Stimulated activated naive CD8-positive, alpha-beta T cell treated with anti-CD3 and anti-CD28 coated beads, Interleukin-15, amount 100 ng/mL, for 72 hours (primary cell): ENCODE measurements at regions not wholly inside any gene's neighbourhood (a gene's known extent, or its start where the extent isn't known, plus 50 kb on each side); places are given as distances from the start of the nearest gene placed in this dataset.
A peak's percentile ranks its signal among the peaks of the same experiment; 100 is the strongest.

Source experiments
- ATAC-seq: fragments of 150-1000 bp; cut with Tn5 transposase; 2 replicates; pipeline ENCODE4 v1.10.0; 2021; ENCODE audit warnings: mild to moderate bottlenecking, moderate library complexity
- DNase-seq, 2 donors: peaks; one replicate each; pipeline ENCODE4 v3.0.0; 2021 to 2022
- H3K27ac Mint-ChIP-seq, 2 donors: one replicate each; pipeline ENCODE4 v1.8.0; 2022; ENCODE audit warnings: mild to moderate bottlenecking in 2 of 2, mixed read lengths in 2 of 2, moderate library complexity in 2 of 2
- H3K27me3 Mint-ChIP-seq: one replicate; pipeline ENCODE4 v1.8.0; 2022; ENCODE audit warnings: mixed read lengths
- H3K4me1 Mint-ChIP-seq: one replicate; pipeline ENCODE4 v1.8.0; 2022; ENCODE audit warnings: mild to moderate bottlenecking, mixed read lengths
- H3K4me3 Mint-ChIP-seq, 2 donors: one replicate each; pipeline ENCODE4 v1.8.0; 2022; ENCODE audit warnings: mild to moderate bottlenecking in 2 of 2, mixed read lengths in 2 of 2, moderate library complexity in 1 of 2
- H3K9me3 Mint-ChIP-seq, 2 donors: one replicate each; pipeline ENCODE4 v1.8.0; 2022; ENCODE audit warnings: mixed read lengths in 2 of 2

DNA sequence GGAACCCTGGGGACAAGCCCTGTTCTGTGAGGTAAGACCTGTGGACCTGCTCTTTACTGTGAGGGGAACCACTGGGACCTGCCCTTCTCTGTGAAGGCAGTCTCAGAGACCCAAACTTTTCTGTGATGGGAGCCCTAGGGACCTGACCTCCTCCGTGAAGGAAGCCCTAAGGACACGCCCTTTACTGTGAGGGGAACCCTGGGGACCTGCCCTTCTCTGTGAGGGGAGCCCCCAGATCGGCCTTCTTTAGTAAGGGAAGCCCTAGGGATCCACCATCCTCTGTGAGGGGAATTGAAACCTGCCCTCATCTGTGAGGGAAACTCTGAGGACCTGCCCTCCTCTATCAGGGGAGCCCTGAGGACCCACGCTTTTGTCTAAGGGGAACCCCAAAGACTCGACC is 343.5 kb downstream of the UQCRFS1 start:
- DNase-seq (no peak), ATAC-seq (peak; percentile 67)
- Mint-ChIP-seq H3K4me1 (no peaks in the 10 kb centered on the region), H3K4me3 (no peak overlapping the region), H3K27me3 (no peaks in the 10 kb centered on the region), H3K27ac (no peak overlapping the region), H3K9me3 (peaks cover 0 to 5% of the 10 kb centered on the region in 2 donors)

DNA sequence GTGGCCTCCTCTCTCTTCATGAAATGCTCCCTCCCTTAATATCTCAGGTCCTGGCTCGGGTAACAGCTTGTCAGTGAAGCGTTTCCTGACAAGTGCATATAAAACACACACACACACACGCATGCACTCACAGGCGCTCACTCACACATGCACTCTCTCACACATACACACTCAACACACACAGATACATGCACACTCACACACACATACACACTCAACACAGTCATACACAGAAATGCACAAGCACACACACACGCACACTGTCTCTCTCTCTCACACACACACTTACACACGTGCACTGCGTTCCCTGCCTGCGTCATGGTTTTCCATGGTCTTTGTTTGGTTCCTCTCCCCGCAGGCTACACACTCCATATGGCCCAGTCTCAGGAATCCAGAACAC is 344.1 kb downstream of the UQCRFS1 start:
- Mint-ChIP-seq H3K27ac (no peak overlapping the region), H3K4me1 (no peaks in the 10 kb centered on the region), H3K27me3 (no peaks in the 10 kb centered on the region), H3K9me3 (peaks cover 0 to 5% of the 10 kb centered on the region in 2 donors), H3K4me3 (no peak overlapping the region)
- no peak for ATAC-seq
- DNase-seq, result no peak

DNA sequence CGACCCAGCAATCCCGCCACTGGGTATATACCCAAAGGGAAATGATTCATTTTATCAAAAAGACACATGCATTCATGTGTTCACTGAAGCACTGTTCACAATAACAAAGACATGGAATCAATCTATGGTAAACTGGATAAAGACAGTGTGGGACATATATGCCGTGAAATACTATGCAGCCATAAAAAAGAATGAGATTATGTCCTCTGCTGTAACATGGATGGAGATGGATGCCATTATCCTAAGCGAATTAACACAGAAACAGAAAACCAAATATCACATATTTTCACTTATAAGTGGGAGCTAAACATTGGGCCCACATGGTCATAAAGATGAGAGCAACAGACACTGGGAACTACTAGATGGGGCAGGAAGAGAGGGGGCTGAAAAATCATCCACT is 345.0 kb downstream of the UQCRFS1 start:
- no peak for ATAC-seq

DNA sequence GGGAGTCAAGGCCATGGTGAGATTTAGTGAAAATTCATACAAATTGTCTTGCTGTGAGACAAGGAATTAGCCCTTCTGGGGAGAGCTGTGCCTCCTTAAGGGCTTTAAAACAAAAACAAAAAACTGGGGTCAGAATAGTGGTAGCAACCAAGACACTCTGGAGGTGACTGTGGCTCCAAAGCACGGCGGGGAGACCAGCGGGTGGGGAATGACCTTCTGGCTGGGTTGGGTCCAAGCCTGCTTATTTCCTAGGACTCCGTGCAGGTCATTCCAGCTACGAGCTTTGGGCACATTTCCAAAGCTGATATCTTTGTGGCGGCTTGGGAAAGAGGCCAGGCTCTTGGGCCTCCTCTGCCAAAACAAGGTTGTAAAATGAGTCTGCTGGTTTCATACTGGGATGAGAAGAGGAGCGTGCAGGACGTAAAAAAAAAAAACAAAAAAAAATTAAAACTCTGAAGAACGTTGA is 348.3 kb downstream of the UQCRFS1 start:
- ATAC-seq (no peak), DNase-seq (no peak)
- H3K9me3 Mint-ChIP-seq, result peaks cover 0 to 5% of the 10 kb centered on the region in 2 donors
- no peak overlapping the region for H3K4me3 Mint-ChIP-seq
- no peaks in the 10 kb centered on the region for H3K4me1 Mint-ChIP-seq
- no peak overlapping the region for H3K27ac Mint-ChIP-seq
- H3K27me3 Mint-ChIP-seq, result no peaks in the 10 kb centered on the region

More for the DNA sequence above, 345.0 kb downstream of the UQCRFS1 start:
- Mint-ChIP-seq H3K9me3 (peaks cover 0 to 5% of the 10 kb centered on the region in 2 donors), H3K27me3 (no peaks in the 10 kb centered on the region), H3K4me3 (no peak overlapping the region), H3K27ac (no peak overlapping the region), H3K4me1 (no peaks in the 10 kb centered on the region)
- no peak for DNase-seq

DNA sequence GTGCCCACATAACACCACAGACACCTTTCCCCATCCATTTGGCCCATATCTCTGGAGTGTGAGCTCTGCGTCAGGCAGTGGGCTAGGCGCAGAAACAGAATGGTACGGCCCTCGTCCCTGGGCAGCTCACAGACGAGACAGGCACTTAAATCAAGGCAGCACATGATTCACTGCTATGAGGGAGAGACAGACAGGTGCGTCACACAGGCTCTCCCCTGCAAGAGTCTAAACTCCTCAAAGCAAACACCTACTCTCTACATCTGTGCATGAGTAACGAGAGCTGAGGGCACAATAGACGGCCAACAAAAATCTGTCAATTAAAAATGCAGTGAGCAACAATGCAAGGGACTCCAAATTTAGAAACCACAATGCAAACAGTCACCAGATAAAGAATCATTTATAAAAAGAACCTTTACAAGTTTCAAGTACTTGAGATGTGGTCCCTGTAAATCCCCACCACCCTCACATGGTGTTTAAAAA is 348.9 kb downstream of the UQCRFS1 start:
- no peaks in the 10 kb centered on the region for H3K27me3 Mint-ChIP-seq
- H3K9me3 Mint-ChIP-seq, result peaks cover 0 to 4% of the 10 kb centered on the region in 2 donors
- no peak overlapping the region for H3K4me3 Mint-ChIP-seq
- no peak overlapping the region for H3K27ac Mint-ChIP-seq
- ATAC-seq, result no peak
- H3K4me1 Mint-ChIP-seq, result no peaks in the 10 kb centered on the region
- no peak for DNase-seq

DNA sequence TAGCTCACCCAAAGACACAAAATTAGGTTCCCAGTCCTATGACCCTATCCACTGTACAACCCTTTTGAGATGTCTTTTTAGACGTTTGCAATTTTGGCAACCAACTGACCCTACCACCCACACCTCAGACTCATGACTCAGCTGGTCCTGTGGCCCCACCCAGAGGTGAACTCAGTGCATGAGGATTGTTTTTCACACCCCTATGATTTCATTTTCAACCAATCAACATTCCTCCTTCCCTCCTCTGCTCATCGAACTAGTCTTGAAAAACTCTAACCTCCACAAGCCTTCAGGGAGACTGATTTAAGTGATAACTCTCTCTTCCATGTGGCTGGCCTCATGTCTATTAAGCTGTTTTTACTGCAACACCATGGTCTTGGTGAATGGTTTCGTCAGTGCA is 350.7 kb downstream of the UQCRFS1 start:
- Mint-ChIP-seq H3K4me3 (no peak overlapping the region), H3K27ac (no peak overlapping the region), H3K9me3 (no peaks in the 10 kb centered on the region), H3K4me1 (no peaks in the 10 kb centered on the region), H3K27me3 (no peaks in the 10 kb centered on the region)
- ATAC-seq, result no peak
- DNase-seq, result no peak

DNA sequence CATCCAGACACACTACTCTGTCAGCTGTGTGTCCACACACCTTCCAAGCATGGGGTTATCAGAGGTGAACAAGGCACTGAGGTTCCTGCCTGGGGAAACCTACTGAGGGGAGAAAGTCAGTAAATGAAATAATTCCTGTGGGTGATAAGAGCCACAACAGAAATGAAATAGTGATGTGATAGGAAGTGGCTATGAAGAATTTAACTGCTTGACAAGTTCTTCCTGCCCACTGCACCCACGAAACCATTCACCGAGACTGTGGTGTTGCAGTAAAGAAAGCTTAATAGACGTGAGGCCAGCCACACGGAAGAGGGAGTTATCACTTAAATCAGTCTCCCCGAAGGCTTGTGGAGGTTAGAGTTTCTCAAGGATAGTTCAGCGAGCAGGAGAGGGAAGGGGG is 353.1 kb downstream of the UQCRFS1 start:
- no peak for DNase-seq
- no peaks in the 10 kb centered on the region for H3K27me3 Mint-ChIP-seq
- no peak overlapping the region for H3K4me3 Mint-ChIP-seq
- ATAC-seq, result no peak
- peaks cover 0 to under 1% of the 10 kb centered on the region in 2 donors for H3K9me3 Mint-ChIP-seq
- H3K4me1 Mint-ChIP-seq, result no peaks in the 10 kb centered on the region
- H3K27ac Mint-ChIP-seq, result peak overlapping the region in 1 of 2 donors; percentile 36

DNA sequence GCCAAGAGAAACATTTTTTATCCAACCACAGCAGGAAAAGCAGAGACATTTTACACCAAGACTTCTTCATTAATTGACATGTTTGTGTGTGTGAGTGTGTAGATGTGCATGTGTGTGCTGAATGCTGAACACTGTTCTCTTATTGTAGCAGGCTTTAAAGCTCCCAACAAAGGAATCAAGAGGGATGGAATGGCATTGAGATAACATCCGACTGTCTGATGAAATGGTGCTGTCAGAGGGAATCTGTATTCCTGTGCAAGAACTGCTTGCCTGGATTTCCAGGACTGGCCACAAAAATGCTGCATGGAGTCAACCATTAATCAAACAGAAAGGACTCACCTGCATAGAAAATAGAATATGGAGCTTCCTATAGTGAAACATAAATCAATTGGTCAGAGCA is 354.0 kb downstream of the UQCRFS1 start:
- H3K9me3 Mint-ChIP-seq, result peaks cover 8 to 9% of the 10 kb centered on the region in 2 donors
- no peak overlapping the region for H3K27ac Mint-ChIP-seq
- ATAC-seq (no peak), DNase-seq (no peak)
- H3K4me3 Mint-ChIP-seq, result no peak overlapping the region
- no peaks in the 10 kb centered on the region for H3K4me1 Mint-ChIP-seq
- no peaks in the 10 kb centered on the region for H3K27me3 Mint-ChIP-seq

DNA sequence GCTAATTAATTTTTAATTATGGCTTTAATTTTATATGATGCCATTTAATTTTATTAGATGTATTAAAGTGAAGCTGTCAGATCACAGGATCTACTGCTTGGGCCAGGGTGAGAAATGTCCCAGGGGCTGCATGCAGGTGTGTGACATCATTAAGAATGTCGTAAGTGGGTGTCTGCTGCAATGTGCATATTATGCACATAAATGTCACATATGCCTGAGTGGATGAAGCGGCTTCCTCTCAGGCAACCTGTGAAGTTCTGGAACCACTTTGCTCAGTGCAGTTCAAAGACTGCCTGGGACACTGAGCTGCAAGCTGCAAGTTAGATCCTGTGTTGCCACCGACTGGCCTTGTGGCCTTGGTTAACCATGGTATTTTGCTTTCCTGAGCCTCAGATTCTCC is 355.0 kb downstream of the UQCRFS1 start:
- no peak for DNase-seq
- H3K4me3 Mint-ChIP-seq, result no peak overlapping the region
- no peak for ATAC-seq
- H3K9me3 Mint-ChIP-seq, result peaks cover 9 to 11% of the 10 kb centered on the region in 2 donors
- no peaks in the 10 kb centered on the region for H3K27me3 Mint-ChIP-seq
- no peak overlapping the region for H3K27ac Mint-ChIP-seq
- H3K4me1 Mint-ChIP-seq, result no peaks in the 10 kb centered on the region

DNA sequence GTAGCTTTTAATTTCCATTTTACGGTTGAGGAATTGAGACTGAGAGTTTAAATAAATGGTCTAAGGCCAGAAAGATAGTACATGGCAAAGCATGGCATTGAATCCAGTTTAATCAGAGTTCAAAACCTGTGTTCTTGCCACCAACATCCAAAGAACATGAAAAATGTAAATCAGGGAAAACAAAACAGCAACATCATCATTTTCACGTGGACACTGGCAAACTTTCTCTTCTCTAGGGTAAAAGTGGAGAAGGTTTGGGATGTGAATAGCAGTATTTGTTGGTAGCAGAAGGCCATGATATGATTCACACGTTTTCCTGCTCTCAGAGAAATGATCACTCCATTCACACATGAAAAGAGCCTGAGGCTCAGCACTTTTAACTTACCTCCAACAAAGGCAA is 357.7 kb downstream of the UQCRFS1 start:
- H3K27ac Mint-ChIP-seq, result no peak overlapping the region
- H3K4me3 Mint-ChIP-seq, result no peak overlapping the region
- no peaks in the 10 kb centered on the region for H3K4me1 Mint-ChIP-seq
- peaks cover 9 to 11% of the 10 kb centered on the region in 2 donors for H3K9me3 Mint-ChIP-seq
- DNase-seq, result no peak
- H3K27me3 Mint-ChIP-seq, result no peaks in the 10 kb centered on the region
- ATAC-seq, result no peak

DNA sequence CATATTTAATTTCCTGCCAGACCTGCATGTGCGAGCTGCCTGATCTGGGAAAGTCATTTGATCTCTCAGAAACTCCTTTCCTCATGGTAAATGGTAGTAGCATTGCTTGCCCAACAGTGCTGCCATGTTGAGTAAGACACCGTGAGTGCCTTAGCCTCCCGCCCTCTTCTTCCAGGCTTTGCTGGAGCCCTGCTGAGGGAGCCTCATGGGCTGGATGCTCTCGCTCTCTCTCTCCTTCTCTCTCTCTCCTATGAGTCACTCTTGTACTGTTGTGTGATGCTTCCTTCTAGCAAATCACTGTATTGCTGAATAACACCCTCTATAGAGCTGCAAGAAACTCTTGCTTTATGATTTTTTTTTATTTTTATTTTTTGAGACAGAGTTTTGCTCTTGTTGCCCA is 365.5 kb downstream of the UQCRFS1 start:
- no peaks in the 10 kb centered on the region for H3K4me1 Mint-ChIP-seq
- no peak for ATAC-seq
- no peaks in the 10 kb centered on the region for H3K27me3 Mint-ChIP-seq
- no peak for DNase-seq
- H3K27ac Mint-ChIP-seq, result no peak overlapping the region
- H3K4me3 Mint-ChIP-seq, result no peak overlapping the region
- H3K9me3 Mint-ChIP-seq, result no peaks in the 10 kb centered on the region

DNA sequence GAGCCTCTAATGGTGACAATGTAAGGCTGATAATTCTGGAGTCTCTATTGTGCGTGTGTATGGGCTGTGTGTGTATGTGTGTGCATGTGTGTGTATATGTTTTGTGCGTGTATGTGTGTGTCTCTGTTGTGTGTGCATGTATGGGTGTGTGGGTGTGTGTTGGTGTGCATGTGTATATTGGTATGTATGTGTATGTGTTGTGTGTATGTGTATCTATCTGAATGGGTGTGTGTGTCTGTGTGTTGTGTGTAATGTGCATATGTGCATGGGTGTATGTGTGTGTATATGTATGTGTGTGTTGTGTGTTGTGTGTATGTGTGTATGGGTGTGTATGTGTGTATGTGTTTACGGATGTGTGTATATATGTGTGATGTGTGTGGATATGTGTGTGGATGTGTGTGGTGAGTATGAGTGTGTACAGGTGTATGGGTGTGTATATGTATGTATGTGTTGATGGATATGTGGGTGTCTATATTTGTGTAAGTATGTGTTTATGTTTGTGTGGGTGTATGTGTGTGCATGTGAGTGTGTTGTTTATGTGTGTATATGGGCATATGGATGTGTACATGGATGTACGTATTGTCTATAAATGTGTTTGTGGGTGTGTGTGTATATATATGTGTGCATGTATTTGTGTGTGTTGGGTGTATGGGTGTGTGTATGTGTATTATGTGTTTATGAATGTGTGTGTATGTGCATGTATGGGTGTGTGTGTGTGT is 366.7 kb downstream of the UQCRFS1 start:
- Mint-ChIP-seq H3K27me3 (no peaks in the 10 kb centered on the region), H3K9me3 (no peaks in the 10 kb centered on the region), H3K4me1 (no peaks in the 10 kb centered on the region), H3K4me3 (no peak overlapping the region), H3K27ac (no peak overlapping the region)
- DNase-seq, result no peak
- no peak for ATAC-seq

DNA sequence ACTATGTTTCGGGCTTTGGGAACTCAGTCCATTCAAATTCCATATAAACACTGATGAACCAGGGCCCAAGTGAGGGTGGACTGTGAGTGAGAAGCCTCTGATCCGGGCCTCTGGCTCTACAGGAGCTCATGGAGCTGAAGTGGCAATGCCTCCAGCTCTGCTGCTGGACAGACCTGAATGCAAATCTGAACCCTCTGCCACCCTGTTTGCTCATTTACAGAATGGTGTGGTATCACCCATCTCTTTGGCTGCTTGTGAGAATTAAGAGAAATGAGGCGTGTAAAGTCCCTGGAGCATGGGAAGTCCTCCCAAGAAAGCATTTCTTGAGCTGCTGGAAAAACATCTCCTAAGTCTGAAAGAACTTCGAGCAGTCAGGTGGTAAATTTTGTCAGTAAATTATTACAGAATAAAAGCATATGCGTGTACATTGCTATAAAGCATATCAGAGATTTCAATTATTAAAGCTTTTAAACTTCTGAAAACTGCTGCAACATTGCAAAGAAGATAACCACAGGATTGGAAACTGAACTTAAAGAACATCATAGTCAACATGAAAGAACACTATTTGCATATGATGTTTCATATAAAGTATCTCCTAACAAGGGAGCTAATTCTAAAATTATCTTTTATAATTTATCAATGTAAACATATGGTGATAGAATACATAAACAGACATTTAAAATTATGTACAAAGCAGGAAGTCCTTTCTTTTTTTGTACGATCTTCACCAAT is 369.0 kb downstream of the UQCRFS1 start:
- no peak overlapping the region for H3K4me3 Mint-ChIP-seq
- no peaks in the 10 kb centered on the region for H3K4me1 Mint-ChIP-seq
- H3K27me3 Mint-ChIP-seq, result no peaks in the 10 kb centered on the region
- ATAC-seq, result no peak
- no peak for DNase-seq
- H3K9me3 Mint-ChIP-seq, result no peaks in the 10 kb centered on the region
- no peak overlapping the region for H3K27ac Mint-ChIP-seq

DNA sequence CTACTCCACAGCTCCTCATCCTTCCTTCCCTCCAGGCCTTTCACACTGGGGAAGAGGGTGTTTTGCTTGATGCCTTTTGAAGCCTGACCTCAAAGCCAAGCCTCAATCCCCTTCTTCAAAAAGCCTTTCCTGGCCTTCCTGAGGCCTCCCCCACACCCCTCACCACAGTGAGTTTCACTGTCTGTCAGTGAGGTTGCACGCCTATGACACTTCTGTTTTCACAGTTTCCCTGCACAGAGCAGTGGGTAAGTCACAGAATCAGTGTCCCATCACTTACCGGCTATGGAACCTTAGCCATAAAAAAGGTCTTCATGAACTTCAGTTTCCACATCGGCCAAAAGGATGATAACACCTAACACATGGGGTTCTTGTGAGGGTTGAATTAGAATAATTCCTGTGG is 371.4 kb downstream of the UQCRFS1 start:
- H3K9me3 Mint-ChIP-seq, result no peaks in the 10 kb centered on the region
- DNase-seq (no peak), ATAC-seq (no peak)
- no peak overlapping the region for H3K4me3 Mint-ChIP-seq
- H3K4me1 Mint-ChIP-seq, result no peaks in the 10 kb centered on the region
- H3K27me3 Mint-ChIP-seq, result no peaks in the 10 kb centered on the region
- no peak overlapping the region for H3K27ac Mint-ChIP-seq

DNA sequence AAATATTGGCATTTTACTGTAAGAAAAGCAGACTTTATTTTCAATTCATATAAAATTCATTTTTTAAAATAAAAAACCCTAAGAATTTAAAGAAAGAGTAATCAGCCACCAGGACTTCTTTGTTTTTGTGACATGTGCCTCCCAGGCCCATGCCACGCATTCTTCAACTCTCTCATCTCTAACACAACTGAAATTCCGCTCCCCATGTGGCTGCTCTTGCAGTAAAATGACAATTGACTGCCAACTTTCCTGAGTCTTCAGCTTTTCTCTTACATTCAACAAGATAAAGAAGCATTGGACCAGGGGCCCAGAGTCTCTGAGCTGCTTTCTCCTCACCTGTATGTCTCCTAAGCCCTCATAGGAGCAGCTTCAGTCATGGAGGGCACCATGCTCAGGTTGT is 372.1 kb downstream of the UQCRFS1 start:
- Mint-ChIP-seq H3K27me3 (no peaks in the 10 kb centered on the region), H3K4me1 (no peaks in the 10 kb centered on the region), H3K27ac (no peak overlapping the region), H3K4me3 (no peak overlapping the region), H3K9me3 (no peaks in the 10 kb centered on the region)
- no peak for ATAC-seq
- no peak for DNase-seq

DNA sequence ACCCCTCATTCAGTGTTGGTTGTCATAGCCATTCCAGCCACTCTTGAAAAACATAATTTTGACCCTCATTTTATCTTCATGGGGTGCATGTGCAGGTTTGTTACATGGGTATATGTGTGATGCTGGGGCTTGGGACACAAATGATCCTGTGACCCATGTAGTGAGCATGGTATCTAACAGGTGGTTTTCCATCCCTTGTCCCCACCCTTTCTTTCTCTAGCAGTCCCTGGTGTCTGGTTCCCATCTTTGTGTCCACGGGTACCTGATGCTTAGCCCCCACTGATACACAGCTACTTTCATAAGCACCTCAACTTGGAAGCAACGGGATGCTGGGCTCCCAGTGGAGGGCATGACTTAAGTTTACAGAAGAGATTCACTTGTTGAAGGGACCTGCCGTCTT is 373.5 kb downstream of the UQCRFS1 start:
- Mint-ChIP-seq H3K27me3 (no peaks in the 10 kb centered on the region), H3K9me3 (no peaks in the 10 kb centered on the region), H3K4me3 (no peak overlapping the region), H3K27ac (no peak overlapping the region), H3K4me1 (no peaks in the 10 kb centered on the region)
- ATAC-seq, result no peak
- DNase-seq, result no peak
